T47D (cell line): ENCODE measurements at regions not wholly inside any gene's neighbourhood (a gene's known extent, or its start where the extent isn't known, plus 50 kb on each side); places are given as distances from the start of the nearest gene placed in this dataset.

Experiments used
- DNase-seq, 2 experiments: peaks; one replicate each; pipeline versions ENCODE4 v3.0.0 to v3.0.0-alpha.2; 2011 to 2012; ENCODE audit warnings: low read depth in 1 of 2, low spot score in 1 of 2
- JUND ChIP-seq: IDR thresholded peaks from 2 replicates; pipeline ENCODE4 v1.6.1; 2012; ENCODE audit warnings: low read depth
- in situ Hi-C: cut with HindIII; loops from 2 replicates; pipeline ENCODE4 v1.10.0; 2016; ENCODE audit warnings: low sequenced_read_pairs, low pct_unique_long_range_greater_than_20kb

DNA sequence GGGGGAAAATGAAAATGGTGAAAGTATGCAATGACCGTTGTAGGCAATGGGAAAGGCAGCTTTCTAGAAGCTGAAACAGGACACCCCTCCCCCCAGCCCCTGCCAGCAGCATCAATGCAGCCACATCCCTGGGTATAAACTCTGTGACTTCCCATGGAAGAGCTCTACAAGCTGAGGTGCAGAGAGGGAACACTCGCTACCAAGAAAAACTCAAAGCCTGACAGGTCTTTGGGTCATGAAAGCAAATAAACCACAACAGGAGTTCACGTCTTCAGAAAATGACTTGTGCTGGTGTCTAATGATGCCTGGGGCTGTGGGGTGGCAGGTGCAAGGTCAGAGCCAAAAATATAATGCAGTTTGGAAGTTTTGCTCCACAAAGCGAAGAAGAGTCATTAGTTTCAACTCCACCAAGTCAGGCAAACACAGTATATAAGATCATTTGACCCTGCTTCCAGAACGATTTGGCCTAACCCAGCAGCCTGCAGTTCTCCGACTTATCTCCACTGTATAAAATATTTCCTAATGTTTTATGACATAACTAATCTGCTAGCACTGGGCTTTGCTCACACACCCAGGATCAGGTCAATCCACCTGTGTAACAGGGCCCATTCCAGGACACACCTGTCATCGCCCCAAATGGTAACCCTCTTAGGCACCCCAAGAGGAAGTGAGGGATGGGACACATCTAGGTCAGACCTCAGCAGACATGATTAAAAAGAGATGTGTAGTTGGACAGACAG is 102.1 kb downstream of the IRS2 start:
- no peak for DNase-seq
- no peak for TF ChIP-seq JUND
- in situ Hi-C loops = no loop called here

DNA sequence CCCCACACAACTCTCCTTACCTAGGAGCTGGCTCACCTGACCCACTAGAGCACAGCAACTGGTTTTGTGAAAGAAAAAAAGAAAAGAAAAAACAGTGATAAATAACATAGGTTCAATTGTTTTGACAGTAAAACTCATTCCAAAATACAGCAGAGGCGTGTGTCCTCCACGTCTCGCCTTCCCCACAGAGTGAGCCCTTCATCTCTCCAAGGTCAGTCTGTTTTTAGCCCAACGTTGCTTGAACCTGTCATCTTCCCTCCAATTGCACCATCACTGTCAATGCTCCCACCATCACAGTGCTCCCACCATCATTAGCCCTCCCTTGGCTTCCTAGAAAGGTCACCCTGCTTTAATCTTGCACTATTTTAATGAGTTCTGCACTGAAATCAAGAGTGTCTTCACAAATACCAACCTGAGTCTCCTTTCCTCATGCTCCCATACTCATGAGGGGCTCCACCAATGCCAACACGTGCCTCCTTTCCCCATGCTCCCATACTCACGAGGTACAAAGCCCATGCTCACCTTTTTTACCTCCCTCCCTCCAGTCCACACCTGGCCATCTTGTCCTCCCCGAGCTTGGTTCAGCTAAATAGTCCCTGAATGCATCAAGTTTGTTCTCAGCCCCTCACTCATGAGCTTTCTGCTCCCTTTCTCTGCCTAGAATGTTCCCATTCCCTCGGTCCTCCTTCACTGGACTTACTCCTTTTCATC is 103.7 kb downstream of the IRS2 start:
- no peak for TF ChIP-seq JUND
- DNase-seq = no peak
- in situ Hi-C loops = no loop called here

DNA sequence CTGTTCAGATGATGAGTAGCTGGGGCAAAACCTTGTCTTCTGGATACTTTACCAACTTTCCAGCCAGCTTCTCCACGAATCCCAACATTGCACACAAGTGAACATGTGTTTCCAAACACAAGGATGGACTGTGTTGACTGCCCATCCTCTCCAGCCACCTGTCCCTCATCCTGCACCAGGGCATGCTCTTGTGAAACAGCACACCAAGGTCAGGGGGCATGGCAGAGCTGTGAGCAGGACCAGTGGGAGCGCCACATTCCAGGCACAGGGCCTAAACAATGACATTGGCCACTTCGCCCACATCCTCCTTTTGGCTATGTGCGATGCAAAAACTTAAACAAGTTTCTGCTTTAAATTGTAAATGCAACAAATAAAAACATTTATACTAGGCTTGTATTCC is 105.5 kb downstream of the IRS2 start:
- TF ChIP-seq JUND = no peak
- in situ Hi-C loops = no loop called here
- DNase-seq = no peak

DNA sequence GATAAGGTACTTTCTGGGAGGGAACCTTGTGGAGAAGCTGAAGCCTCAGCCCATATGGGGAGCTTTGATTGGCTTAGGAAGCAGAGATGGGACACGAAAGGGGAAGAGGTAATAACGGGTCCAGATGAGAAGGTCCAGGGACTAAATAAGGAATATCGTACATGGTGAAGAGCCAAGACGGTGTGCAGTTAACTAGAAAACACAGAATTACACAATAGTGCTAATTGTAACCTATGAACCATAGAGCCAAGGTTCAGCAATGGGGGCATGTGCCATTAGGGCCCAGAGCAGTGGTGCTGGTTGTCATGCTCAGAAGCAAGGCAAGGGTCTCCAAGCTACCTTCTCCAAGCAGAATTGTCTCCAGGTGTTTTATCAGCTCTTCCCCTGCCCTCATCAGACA is 106.1 kb downstream of the IRS2 start:
- no peak for DNase-seq
- no peak for TF ChIP-seq JUND
- in situ Hi-C loops = no loop called here

DNA sequence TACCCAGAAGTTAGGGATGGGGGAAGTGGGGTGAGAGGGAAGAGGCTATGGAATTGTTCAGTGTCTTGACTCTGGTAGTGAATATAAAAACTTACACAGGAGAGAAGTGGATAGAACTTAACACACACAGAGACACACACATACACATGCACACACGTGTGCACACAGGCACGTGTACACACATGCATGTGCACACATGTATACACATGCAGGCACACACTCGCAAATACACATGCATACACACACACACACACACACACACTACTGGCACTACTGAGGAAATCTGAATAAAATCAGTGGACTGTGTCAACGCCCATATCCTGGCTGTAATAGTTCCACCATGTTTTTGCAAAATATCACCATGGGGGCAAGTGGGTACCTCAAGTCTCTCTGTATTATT is 107.9 kb downstream of the IRS2 start:
- in situ Hi-C loops = no loop called here
- no peak for TF ChIP-seq JUND
- DNase-seq = no peak

DNA sequence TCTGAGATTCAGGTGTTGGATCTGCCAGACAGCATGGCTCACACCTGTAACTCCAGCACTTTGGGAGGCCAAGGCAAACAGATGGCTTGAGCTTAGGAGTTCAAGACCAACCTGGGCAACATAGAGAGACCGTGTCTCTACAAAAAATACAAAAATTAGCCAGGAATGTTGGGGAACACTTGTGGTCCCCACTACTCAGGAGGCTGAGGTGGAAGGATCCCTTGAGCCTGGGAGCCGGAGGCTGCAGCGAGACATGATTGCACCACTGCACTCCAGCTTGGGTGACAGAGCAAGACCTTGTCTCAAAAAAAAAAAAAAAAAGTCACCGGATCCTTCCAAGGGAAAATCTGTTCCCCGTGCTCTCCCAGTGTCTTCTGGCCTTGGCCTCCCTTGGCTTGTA is 109.2 kb downstream of the IRS2 start:
- TF ChIP-seq JUND = no peak
- no peak for DNase-seq
- in situ Hi-C loops = no loop called here

DNA sequence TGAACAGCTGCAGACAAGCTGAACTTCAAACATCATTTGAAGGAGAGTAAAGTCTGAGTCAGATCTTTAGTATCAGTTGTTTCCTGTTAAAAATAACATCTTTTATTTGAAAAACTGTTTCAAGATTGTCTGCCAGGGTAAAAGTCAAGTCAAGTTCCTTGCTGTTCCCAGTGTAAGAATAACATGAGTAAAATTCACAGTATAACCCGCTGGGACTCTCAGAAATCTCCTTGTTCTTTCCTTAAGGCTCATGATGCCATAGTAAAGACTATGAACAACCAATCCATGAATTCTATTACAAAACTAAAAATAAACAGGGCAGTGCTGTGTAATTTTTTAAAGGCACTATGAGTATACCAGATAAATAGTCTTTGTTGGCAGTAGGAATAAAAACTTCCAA is 112.9 kb downstream of the IRS2 start:
- no peak for TF ChIP-seq JUND
- DNase-seq = no peak
- in situ Hi-C loops = no loop called here

DNA sequence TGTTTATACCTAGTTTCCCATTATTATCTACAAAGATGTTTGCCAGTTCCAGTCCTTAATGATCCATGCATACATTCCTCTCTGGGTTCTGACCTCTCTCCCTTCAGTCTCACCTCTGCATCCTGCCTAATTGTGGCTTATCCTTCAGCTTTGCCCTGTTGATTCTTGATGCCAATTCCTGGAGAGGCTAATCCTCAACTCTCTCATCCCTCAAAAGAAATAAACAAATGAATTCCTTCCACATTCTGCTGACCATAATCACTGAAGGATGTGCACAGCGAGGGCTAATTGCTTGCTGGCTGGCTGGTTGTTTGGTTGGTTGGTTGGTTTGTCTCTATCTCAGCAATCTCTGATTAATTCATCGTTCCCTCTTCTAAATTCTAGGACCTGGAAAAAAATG is 113.8 kb downstream of the IRS2 start:
- TF ChIP-seq JUND = no peak
- no peak for DNase-seq
- in situ Hi-C loops = no loop called here

DNA sequence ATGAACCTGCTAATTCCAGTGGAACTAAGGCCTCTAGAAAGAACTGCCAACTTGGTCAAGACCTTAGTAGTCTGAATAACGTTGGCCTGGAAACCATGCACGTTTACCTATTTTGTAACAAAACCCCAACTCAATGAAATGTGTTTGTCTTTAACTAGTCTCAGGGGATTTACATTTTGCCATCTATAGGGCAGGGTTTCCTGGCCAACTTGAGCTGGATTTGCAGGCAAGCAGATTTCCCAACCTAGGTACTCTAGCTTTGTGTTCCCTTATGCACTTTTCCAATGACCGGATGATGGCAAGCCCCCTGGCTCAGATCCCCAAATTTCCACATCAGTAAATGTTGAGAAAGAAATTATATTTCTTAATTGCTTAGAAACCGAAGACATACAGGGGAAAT is 114.5 kb downstream of the IRS2 start:
- in situ Hi-C loops = no loop called here
- DNase-seq = no peak
- no peak for TF ChIP-seq JUND

DNA sequence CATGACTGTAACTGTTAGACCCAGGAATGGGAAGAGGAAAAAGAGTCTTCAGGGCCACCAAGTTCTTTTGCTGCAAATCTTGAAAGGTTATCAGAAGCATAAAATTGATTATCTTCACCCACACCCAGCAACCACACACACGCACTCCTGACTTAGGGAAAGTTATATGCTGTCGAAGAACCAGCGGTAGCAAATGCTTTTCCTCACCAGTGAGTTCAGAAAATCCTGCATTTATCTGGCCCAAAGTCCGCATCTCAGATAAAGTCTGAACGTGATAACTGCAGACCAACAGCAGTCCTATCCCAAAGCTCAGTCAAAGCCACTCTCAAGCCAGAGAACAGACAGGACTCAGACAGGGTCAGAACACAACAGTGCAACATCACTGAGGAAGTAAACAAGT is 115.6 kb downstream of the IRS2 start:
- in situ Hi-C loops = no loop called here
- TF ChIP-seq JUND = no peak
- DNase-seq = no peak

DNA sequence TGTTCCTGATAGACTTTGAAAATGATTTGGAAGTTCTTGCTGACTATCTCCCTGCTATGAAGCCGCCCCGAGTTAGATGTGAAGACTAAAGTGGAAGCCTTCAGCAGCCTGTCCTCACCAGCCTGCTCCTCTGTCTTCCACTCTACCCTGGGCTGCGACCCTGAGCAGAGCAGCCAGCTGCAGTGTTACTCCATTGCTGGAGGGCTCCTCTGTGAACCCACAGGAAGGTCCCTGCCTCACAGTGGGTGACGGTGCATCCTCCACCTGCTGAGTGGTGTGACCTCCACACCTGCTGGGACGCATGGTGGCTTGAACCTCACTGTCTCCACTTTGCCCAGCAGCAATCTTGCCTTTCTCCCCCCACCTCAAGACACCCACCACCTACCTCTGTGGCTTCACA is 116.4 kb downstream of the IRS2 start:
- in situ Hi-C loops = no loop called here
- no peak for DNase-seq

DNA sequence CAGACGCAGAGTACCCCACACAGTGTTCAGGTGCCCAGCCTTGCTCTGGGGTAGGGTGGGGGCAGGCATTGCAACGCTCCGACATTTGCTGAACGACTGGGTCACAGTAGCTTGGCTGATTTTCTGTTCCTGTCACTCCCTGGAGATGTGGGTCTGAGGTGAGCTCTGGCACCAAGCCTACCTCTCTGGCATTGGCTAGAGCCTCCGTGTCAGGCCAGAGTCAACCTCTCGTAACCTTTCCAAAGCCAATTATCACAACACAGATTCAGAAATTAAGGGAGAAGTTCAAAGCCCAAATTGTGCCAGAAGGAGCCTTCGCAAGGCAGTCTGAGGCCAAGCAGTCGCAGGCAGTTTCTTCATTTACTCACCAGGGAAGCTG is 117.2 kb downstream of the IRS2 start:
- DNase-seq = no peak
- in situ Hi-C loops = no loop called here
- TF ChIP-seq JUND = no peak

More for the DNA sequence above, 116.4 kb downstream of the IRS2 start:
- no peak for TF ChIP-seq JUND

DNA sequence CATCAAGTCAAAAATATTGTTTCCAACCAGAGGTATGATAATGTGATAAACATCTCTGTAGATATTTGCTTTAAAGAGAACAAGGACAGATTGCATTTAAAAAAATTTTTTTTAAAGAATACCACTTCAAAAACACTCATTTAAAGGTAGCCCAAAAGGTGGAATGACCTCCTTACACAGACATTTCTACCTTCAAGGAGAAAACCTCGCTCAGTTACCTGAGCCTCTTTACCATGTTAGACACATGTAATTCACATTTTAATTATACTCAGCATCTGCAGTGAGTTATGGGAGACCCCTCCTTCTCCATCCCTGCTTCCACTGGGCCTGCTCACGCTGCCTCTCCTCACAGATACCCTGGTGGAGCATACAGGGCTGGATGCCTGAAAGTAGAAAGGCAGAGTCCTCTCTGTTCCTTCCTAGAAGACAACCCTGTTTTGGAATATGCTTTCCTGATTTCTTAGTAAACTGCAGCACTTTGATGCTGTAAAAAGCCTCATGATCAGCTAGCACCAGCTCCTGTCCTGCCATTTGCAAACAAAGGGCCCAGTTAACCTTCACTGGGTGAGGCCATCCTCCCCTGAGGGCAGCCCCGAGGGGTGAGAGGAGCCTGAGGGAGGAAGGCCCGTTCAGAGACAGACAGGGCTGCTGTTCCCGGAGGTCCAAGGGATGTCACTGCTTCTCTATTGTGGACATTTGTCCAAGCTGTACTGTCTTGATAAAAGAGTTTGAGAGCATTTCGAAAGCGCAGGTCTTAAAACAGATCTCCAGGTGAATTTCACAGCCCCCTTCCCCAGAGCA is 117.8 kb downstream of the IRS2 start:
- DNase-seq = no peak
- in situ Hi-C loops = no loop called here
- no peak for TF ChIP-seq JUND
